K562 (cell line): ENCODE measurements at regions not wholly inside any gene's neighbourhood (a gene's known extent, or its start where the extent isn't known, plus 50 kb on each side); places are given as distances from the start of the nearest gene placed in this dataset.

Experiments used
- BMI1 ChIP-seq: fragments of 150-350 bp; IDR thresholded peaks from 2 replicates; pipeline ENCODE4 v1.6.1; 2014; ENCODE audit warnings: low read length
- BRCA1 ChIP-seq, 2 experiments: fragments of 450-650 bp in 1 of 2; sonication (generic) in 1 of 2; formaldehyde crosslinking in 1 of 2; IDR thresholded peaks; 2 replicates each; pipeline versions ENCODE4 v1.5.0 to v1.6.1; 2017 to 2020; ENCODE audit warnings: mild to moderate bottlenecking in 1 of 2, missing genetic modification reagents in 1 of 2
- KLF1 ChIP-seq: fragments of 450-650 bp; IDR thresholded peaks from 2 replicates; pipeline ENCODE4 v1.6.1; 2016; ENCODE audit warnings: missing genetic modification characterization, missing compliant biosample characterization
- NCOR1 ChIP-seq: fragments of 450-650 bp; IDR thresholded peaks from 2 replicates; pipeline ENCODE4 v1.6.1; 2016; ENCODE audit warnings: mild to moderate bottlenecking, moderate library complexity
- NFATC3 ChIP-seq: fragments of 450-650 bp; IDR thresholded peaks from 2 replicates; pipeline ENCODE4 v1.6.1; 2017; ENCODE audit warnings: mild to moderate bottlenecking
- RB1 ChIP-seq: fragments of 450-650 bp; IDR thresholded peaks from 2 replicates; pipeline ENCODE4 v1.6.1; 2017; ENCODE audit warnings: low read depth, mild to moderate bottlenecking
- RBM17 ChIP-seq: fragments of 200-400 bp; formaldehyde crosslinking; IDR thresholded peaks from 2 replicates; pipeline ENCODE4 v1.6.1; 2017; ENCODE audit warnings: low read depth, mild to moderate bottlenecking, low read length, borderline replicate concordance
- RFX5 ChIP-seq: IDR thresholded peaks from 2 replicates; pipeline ENCODE4 v1.6.1; 2011; ENCODE audit warnings: low read depth, mild to moderate bottlenecking, improper control_type of control experiment, low read length
- RFX7 ChIP-seq: fragments of 250-450 bp; sonication (Bioruptor Pico); IDR thresholded peaks from 2 replicates; pipeline ENCODE4 v1.5.1; 2021; ENCODE audit warnings: mild to moderate bottlenecking
- STAG1 ChIP-seq: sonication (generic); formaldehyde crosslinking; IDR thresholded peaks from 2 replicates; pipeline ENCODE4 v1.5.0; 2020; ENCODE audit warnings: missing genetic modification reagents, borderline replicate concordance
- ZNF124 ChIP-seq: sonication (generic); formaldehyde crosslinking; IDR thresholded peaks from 2 replicates; pipeline ENCODE4 v1.8.1; 2022; ENCODE audit warnings: missing genetic modification reagents
- ZNF263 ChIP-seq: sonication (generic); formaldehyde crosslinking; IDR thresholded peaks from 2 replicates; pipeline ENCODE4 v1.8.0; 2022; ENCODE audit warnings: mild to moderate bottlenecking, missing genetic modification reagents, borderline replicate concordance
- ZNF3 ChIP-seq: fragments of 250-450 bp; sonication (Bioruptor Pico); IDR thresholded peaks from 2 replicates; pipeline ENCODE4 v1.5.0; 2021; ENCODE audit warnings: mild to moderate bottlenecking, moderate library complexity
- TF ChIP-seq, protein P1 (sequence below): fragments of 450-650 bp; IDR thresholded peaks from 2 replicates; pipeline ENCODE4 v1.6.1; 2017; ENCODE audit warnings: mild to moderate bottlenecking, moderate library complexity
- TF ChIP-seq, protein P2 (sequence below): fragments of 450-650 bp; IDR thresholded peaks from 2 replicates; pipeline ENCODE4 v1.6.1; 2017; ENCODE audit warnings: antibody characterized with exemption, mild to moderate bottlenecking

DNA sequence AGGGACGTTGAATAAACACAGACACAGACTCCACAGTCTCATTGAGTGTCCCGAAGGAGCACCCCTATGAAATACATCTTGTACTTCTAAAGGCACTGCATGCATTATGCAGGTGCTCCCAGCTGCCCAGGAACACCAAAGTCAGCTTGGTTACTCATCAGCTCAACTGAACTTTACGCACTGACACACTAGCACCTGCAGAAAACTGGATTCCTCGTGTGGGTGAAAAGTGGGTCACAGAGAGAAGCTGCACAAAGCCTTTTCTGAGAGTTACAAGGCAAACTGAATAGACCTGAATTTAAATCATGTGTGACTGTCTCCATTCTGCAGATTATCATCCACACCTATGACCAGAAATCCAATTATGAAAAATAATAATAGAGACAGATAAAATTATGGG lies 527.5 kb upstream of the NBEA start (continued):
- TF ChIP-seq, protein P1, sequence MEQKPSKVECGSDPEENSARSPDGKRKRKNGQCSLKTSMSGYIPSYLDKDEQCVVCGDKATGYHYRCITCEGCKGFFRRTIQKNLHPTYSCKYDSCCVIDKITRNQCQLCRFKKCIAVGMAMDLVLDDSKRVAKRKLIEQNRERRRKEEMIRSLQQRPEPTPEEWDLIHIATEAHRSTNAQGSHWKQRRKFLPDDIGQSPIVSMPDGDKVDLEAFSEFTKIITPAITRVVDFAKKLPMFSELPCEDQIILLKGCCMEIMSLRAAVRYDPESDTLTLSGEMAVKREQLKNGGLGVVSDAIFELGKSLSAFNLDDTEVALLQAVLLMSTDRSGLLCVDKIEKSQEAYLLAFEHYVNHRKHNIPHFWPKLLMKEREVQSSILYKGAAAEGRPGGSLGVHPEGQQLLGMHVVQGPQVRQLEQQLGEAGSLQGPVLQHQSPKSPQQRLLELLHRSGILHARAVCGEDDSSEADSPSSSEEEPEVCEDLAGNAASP = no peak
- TF ChIP-seq BMI1 (no peak), NFATC3 (no peak), BRCA1 (IDR thresholded peaks at IDR 0.05) (no peak), BRCA1 (CRISPR knock-in tag; IDR thresholded peaks at IDR 0.05) (no peak), RB1 (no peak), RFX7 (CRISPR knock-in tag) (no peak), STAG1 (no peak), ZNF263 (CRISPR knock-in tag) (no peak), ZNF3 (CRISPR knock-in tag) (no peak), NCOR1 (no peak), ZNF124 (no peak), KLF1 (tag) (no peak), RBM17 (no peak), RFX5 (no peak)
- TF ChIP-seq, protein P2, sequence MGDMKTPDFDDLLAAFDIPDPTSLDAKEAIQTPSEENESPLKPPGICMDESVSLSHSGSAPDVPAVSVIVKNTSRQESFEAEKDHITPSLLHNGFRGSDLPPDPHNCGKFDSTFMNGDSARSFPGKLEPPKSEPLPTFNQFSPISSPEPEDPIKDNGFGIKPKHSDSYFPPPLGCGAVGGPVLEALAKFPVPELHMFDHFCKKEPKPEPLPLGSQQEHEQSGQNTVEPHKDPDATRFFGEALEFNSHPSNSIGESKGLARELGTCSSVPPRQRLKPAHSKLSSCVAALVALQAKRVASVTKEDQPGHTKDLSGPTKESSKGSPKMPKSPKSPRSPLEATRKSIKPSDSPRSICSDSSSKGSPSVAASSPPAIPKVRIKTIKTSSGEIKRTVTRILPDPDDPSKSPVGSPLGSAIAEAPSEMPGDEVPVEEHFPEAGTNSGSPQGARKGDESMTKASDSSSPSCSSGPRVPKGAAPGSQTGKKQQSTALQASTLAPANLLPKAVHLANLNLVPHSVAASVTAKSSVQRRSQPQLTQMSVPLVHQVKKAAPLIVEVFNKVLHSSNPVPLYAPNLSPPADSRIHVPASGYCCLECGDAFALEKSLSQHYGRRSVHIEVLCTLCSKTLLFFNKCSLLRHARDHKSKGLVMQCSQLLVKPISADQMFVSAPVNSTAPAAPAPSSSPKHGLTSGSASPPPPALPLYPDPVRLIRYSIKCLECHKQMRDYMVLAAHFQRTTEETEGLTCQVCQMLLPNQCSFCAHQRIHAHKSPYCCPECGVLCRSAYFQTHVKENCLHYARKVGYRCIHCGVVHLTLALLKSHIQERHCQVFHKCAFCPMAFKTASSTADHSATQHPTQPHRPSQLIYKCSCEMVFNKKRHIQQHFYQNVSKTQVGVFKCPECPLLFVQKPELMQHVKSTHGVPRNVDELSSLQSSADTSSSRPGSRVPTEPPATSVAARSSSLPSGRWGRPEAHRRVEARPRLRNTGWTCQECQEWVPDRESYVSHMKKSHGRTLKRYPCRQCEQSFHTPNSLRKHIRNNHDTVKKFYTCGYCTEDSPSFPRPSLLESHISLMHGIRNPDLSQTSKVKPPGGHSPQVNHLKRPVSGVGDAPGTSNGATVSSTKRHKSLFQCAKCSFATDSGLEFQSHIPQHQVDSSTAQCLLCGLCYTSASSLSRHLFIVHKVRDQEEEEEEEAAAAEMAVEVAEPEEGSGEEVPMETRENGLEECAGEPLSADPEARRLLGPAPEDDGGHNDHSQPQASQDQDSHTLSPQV = no peak
